CD4-positive, alpha-beta T cell treated with Interleukin-2 at 100 ng/mL for 4 hours (primary cell): ENCODE measurements at regions not wholly inside any gene's neighbourhood (a gene's known extent, or its start where the extent isn't known, plus 50 kb on each side); places are given as distances from the start of the nearest gene placed in this dataset.
"Not testable (repeated sequence)": the region's sequence is repeated elsewhere in the genome, so short reads cannot be mapped to it uniquely, and the experiment has no call there.

Experiments used
- DNase-seq: peaks from one replicate; pipeline ENCODE4 v3.0.0-alpha.2; 2020; ENCODE audit warnings: low spot score

DNA sequence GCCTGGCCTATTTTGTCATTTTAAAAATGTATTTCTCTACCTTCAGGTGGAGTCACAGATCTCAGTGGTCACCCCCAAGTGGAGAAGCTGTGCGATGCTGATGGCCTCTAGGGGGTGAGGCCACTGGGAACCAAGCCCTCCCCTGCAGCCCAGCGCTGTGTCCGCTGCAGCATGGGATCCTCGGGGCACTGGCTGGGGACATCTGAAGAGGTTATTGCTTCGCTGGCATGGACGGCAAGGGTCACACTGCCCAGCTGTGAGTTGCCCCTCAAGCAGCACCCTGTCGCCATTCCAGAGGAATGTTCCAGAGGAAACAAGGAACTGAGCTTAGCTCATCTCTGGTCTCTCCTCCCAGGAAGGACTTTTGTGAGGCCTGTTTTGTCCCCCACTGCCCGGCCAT is 119.6 kb upstream of the S1PR3 start:
- no peak for DNase-seq

DNA sequence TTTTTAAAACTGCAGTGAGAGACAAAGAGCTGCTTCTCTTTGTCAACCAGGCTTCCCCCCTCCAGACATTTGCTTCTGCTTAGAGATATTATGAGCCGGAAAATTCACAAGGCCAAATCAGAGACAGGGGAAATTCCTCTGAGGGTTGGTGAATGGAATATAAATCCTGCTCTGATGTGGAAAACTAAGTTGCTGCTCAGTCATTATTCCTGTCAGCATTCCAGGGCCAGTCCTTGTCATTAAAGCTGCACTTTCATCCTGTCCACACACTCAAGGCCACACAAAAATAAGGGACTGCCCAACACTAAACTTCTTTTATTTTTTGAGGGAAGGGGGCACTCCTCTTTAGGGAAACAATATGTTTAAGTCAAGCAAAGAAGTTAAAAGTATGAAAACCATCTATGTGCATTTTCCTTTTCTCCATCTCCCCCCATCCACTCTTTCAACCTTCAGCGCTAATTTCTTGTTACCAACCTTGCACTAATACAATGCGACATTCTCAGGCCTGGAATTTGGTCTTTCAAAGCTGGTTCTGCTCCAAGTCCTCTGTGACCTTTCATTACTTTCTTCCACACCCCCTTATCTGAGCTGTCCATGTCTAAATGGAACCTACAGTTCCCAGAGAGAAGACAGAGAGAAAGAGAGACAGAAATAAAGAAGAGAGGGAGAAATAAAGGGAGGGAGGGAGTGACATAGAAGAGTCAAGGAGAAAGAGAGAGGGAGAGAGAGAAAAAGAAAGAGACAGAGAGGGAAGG is 118.9 kb upstream of the S1PR3 start:
- DNase-seq, result no peak

DNA sequence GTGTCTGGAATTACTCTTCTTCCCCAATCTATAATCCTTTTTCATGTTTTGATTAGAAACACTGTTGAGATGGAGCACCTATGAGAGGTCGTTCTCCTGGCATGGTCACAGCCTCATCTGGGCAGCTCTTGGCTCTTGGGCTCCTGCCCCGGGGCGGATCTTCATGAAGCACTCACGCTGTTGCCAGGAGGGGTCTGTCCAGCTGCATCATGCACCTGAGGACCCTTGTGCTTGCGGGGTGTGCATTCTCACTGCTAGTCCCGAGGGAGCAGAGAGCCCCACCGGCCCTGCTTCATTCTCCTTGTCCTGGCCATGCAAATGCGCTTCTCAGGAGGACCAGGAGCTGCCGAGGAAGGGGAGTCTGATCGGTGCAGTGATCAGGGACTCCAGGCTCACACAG is 117.6 kb upstream of the S1PR3 start:
- DNase-seq, result no peak

GRCh38 chr9:88874391-88874790 is 116.9 kb upstream of the S1PR3 start:
- no peak for DNase-seq

GRCh38 chr9:88875400-88876120 is 115.7 kb upstream of the S1PR3 start:
- no peak for DNase-seq

DNA sequence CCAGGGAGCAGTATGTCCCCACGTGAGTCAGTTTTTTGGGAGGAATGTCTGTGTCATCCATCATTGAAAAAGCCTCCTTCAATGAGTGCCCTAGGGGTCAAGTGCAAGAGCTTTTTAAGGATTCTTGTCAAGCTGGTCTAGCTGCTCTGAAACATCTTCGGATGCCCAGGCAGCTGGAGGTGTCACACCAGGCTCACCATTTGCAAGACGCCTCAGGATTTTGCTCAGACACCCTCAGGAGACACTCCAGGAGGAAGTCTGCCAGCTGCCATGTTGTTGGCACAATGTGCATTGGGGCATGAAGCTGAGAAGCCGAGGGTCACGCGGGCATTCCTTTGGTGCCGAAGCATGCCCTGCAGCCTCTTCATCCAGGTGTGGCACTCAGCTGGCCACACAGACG is 111.1 kb upstream of the S1PR3 start:
- no peak for DNase-seq

GRCh38 chr9:88884291-88884690 is 107.0 kb upstream of the S1PR3 start:
- DNase-seq, result not testable (repeated sequence)

GRCh38 chr9:88886762-88887161 is 104.5 kb upstream of the S1PR3 start:
- DNase-seq, result not testable (repeated sequence)

GRCh38 chr9:88889386-88889785 is 101.9 kb upstream of the S1PR3 start:
- no peak for DNase-seq

DNA sequence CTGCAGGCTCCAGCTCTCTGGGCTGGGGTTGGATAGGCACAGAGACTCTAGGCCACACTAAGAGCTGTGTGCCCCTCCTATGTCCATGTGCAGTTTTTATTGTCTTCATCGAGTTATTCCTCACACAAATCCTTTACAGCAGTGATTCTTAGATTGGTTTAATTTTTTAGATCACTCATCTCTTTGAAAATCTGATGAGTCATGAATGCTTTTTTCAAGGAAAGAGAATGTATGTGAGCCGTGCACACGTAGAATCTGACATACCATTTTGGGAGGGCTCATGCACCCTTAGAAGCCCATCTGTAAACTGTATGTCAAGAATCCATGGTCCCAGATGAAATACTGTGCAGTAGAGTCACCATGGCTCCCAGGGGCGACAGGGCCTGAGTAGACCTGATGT is 100.7 kb upstream of the S1PR3 start:
- no peak for DNase-seq

GRCh38 chr9:88891040-88891439 is 100.2 kb upstream of the S1PR3 start:
- no peak for DNase-seq

GRCh38 chr9:88892724-88893123 is 98.5 kb upstream of the S1PR3 start:
- DNase-seq, result no peak

DNA sequence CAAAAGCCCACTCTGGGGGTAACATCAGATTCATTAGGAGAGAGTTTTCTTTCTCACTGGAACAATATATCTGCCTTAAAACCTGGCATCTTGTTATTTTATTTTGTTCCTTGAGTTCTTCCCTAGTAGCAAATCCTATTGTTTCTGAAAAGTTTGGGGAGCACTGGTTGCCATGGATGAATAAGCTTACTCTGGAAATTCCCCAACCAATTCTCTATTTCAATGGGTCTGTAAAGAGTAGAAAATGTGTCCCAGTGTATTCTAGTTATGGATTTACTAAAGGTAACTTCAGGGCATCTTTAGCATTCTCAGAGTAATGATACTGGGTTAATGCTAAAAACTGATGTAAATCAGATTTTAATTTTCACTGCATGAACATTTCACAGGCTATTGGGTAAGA is 94.2 kb upstream of the S1PR3 start:
- DNase-seq, result no peak

DNA sequence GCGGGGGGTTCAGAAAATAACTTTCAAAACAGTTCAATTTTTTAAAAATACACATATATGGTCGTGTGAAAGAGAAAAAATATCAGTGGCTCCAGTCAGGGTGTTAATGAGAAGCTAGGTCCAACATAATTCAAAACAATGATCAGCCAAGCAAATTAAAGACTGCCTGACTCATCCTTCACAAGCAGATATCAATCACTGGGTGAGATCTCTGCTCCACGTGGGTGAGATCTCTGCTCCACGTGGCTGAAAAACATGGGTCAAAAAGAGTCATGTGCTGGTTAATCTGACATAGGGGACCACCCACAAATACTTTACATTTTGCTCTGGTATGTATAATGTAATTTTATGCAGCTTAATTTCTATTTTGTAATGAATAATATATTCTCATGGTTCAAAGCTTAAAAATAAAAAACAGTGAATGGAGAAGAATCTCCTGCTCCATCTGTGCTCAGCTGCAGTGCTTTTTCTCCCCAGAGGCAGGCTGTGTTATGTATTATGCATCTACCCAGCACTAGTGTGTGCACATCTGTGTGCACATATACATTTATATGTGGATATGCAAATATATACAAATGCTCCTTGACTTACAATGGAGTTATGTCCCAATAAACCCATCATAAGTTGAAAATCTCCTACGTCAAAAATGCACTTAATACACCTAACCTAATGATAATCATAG is 93.1 kb upstream of the S1PR3 start:
- no peak for DNase-seq

GRCh38 chr9:88905506-88905905 is 85.8 kb upstream of the S1PR3 start:
- no peak for DNase-seq

DNA sequence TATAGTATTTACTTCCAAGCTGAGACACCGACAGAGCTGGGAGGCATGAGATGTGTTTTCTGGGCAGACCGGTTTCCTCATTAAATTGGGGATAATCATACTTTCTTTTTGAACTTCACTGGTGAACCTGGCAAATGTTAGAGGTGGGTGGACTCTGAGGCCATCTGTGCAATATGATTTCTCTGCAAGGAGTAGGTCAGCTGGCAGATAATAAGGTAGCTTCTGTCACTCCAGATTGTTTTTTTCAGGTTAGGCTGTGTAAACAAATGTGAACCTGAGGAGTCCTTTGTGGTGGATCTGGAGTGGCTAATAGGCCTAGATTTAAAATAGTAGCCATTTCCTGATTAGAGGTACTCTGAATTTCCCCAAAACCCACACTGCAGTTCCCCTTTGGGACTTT is 75.4 kb upstream of the S1PR3 start:
- DNase-seq, result no peak

- no peak for DNase-seq
Measured at GRCh38 chr9:88916894-88917293, 74.4 kb upstream of the S1PR3 start.

DNA sequence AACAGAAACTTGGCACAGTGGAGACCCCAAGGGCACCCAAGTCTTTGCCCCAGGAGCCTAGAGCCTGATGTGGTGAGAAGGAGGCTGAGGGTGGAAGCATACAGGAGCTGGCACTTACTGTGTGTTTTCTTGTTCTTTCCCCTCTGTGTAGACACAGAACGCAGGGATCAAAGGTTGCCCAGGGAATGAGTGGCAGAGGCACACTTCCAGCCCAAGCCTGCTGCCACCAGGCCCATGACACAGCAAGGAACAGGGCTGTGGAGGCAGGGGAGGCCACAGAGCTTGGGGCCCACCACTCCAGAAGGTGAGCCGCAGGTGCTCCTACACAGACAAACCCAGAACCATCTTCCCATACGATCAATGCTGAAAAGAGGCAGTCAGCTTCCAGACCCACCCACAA is 73.9 kb upstream of the S1PR3 start:
- no peak for DNase-seq

DNA sequence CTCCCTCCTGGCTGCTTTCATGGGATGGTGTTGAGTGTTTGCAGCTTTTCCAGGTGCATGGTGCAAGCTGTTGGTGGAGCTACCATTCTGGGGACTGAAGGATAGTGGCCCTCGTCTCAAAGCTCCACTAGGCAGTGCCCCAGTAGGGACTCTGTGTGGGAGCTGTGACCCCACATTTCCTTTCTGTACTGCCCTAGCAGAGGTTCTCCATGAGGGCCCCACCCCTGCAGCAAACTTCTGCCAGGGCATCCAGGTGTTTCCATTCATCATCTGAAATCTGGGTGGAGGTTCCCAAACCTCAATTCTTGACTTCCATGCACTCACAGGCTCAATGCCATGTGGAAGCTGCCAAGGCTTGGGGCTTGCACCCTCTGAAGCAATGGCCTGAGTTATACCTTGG is 72.7 kb upstream of the S1PR3 start:
- DNase-seq, result not testable (repeated sequence)

GRCh38 chr9:88920645-88921044 is 70.6 kb upstream of the S1PR3 start:
- no peak for DNase-seq

- peak; percentile 25 for DNase-seq
Measured at GRCh38 chr9:88922091-88922490, 69.2 kb upstream of the S1PR3 start.

- DNase-seq, result no peak
Measured at GRCh38 chr9:88923092-88923491, 68.2 kb upstream of the S1PR3 start.

GRCh38 chr9:88923653-88924288 is 67.5 kb upstream of the S1PR3 start:
- DNase-seq, result peak; percentile 1
